HepG2 (cell line): ENCODE measurements at regions not wholly inside any gene's neighbourhood (a gene's known extent, or its start where the extent isn't known, plus 50 kb on each side); places are given as distances from the start of the nearest gene placed in this dataset.

Source experiments
- ZIK1 ChIP-seq: sonication (generic); formaldehyde crosslinking; IDR thresholded peaks from 2 replicates; pipeline ENCODE4 v1.5.0; 2020; ENCODE audit warnings: mild to moderate bottlenecking, low read depth, missing genetic modification reagents, borderline replicate concordance
- ZNF263 ChIP-seq: sonication (generic); formaldehyde crosslinking; IDR thresholded peaks from 2 replicates; pipeline ENCODE4 v1.4.0; 2020; ENCODE audit warnings: missing genetic modification reagents

DNA sequence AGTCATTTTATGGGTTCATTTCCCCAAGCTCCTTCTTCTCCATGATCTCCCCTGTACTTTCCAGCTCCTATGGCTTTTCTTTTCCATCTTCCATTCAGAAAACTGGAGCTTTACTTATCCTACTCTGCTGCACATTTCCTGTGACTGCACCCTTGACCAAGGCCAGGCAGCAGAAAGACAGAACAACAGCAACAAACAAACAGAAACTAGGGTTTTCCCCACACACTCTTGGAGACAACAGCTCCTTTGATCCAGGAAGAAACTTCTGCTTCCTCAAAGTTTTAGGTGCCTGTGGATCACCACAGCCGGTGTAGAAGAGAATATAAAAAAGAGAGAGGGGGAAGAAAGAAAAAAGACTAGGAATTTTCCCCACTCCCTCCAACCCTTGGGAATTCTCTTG is 342.3 kb upstream of the CFAP20DC start:
- TF ChIP-seq ZIK1 (no peak), ZNF263 (CRISPR knock-in tag) (no peak)
